DMS79 treated with DMSO at 0.1 percent for 48 hours (cell line): ENCODE measurements at regions not wholly inside any gene's neighbourhood (a gene's known extent, or its start where the extent isn't known, plus 50 kb on each side); places are given as distances from the start of the nearest gene placed in this dataset.
A peak's percentile ranks its signal among the peaks of the same experiment; 100 is the strongest.
"Not testable (repeated sequence)": the region's sequence is repeated elsewhere in the genome, so short reads cannot be mapped to it uniquely, and the experiment has no call there.

Source experiments
- DNase-seq: peaks from one replicate; lab custom pipeline; 2025; lab: John Stamatoyannopoulos, UW

- DNase-seq = no peak
Observed at GRCh38 chr2:239725551-239725890, 299.6 kb downstream of the NDUFA10 start.

DNA sequence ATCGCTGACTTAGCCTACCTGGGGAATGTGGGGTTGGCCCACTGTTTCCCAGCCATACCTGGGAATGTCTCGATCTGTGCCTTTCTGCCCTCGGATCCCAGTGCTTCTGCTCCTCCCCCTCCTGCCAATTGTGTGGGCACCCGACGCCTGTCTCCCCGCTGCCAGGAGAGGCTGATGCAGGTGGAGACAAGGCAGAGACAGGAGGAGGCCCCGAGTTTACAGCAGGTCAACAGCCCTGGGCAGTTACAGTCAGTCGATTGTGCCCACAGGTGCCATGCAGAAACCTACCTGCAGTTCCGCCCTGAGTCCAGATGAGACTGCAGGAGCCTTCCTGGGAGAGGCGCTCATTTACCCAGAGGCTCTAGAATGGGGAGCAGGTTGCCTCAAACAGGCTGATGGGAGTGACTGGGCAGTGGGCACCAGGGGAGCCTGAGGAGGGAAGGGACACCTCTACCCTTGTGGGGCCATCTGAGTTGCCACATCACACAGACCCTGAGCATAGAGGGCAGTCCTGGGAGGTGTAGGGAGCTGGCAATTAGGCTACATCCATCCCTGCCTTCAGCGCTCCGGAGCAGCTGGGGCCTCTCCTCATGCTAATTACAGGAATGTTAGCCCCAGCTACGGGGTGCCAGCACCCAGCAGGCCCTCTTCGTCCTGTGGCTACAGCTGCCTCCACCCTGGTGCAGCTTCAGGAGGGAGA is 300.1 kb downstream of the NDUFA10 start:
- peak; percentile 64 for DNase-seq

DNA sequence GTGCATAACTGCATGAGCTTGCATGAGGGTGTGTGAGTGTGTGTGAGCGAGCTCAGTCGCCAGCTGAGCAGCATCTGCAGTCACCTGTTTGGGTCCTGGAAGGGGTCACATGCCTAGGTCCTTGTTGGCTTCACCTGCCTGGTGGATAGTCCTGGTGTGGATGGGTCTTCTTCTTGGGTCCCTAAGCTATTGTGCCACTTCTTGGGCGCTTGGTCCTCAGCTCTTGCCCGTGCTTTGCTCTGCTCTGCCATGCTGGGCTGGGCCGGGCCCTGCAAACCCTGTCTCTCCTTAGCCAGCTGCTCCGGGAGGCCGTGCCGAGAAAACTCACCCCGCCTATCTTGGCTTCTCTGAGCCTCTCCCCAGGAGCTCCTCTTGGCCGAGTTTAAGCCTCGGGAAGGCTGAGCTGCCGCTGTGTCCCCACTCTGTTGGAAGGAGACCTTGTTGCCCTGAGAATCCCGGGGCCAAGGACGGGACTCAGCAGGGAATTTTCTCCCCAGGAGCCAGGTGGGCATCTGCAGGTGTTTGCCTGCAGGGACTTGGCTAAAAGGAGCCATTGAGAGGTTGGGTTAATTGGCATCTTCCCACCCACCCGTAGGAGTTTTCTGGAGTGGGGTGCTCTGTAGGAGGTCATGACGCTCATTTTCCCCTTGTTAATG is 300.8 kb downstream of the NDUFA10 start:
- peak; percentile 64 for DNase-seq

DNA sequence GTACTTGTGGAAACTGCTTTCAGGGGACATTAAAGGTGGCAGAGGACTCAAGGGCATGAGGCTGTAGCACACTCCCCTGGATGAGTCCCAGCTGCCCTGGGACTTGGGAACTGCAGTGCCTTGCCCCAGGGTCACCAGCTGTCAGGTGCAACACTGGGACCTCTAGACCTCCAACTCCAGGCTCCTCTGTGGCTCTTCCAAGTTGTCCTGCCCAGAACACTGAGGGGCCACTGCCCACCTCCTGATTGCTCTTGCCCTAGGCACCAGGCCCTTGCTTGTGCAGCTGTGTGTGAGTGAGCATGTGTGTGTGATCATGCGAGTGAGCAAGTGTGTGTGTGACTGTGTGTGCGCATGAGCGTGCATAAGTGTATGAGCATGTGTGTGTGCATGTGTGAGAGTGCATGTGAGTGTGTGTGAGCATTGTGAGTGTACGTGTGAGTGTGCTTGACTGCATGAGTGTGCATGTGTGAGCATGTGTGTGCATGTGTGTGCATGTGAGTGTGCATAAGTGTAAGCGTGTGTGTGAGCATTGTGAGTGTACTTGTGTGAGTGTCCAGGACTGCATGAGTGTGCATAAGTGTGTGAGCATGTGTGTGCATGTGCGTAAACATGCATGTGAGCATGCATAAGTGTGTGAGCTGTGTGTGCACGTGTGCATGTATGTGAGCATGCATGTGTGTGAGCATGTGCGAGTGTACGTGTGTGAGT is 301.5 kb downstream of the NDUFA10 start:
- DNase-seq = no peak

GRCh38 chr2:239722760-239723470 is 302.2 kb downstream of the NDUFA10 start:
- DNase-seq = no peak

DNA sequence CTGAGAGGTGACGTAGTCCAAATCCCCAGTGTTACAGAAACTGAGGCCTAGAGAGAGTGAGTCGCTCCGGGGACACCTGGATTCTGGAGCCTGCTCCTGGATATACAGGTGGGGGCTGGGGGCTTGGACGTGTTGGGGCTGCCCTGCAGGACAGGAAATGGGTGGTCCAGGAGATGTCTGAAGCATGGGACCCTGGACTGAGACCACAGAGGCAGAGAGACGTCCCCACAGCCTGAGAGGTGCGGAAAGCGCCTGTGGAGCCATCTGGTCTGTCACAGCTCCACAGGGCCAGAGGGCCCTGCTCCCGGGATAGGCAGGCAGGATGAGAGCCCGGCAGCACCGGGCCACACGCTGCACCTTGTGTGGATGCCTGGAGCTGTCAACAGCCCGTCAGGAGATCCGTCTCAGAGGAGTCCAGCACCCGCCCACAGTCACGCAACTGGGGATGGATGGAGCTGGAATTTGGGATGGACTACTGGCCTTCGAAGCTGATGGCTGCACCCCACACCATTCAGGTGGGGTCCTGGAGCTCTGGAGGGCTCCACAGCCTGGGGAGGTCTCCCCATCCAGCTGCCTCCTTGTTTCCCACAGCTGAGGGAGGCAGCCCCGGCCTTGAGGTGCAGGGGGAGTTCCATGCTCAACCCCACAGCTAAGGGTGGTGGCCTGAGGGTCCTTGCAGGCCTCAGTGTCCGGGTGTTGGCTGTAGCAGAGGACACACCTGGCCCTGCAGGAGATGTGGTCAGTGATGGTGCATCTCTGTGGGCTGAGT is 303.0 kb downstream of the NDUFA10 start:
- no peak for DNase-seq

- no peak for DNase-seq
Observed at GRCh38 chr2:239721531-239721930, 303.6 kb downstream of the NDUFA10 start.

- DNase-seq = no peak
Observed at GRCh38 chr2:239720361-239721360, 304.5 kb downstream of the NDUFA10 start.

GRCh38 chr2:239719791-239720360 is 305.3 kb downstream of the NDUFA10 start:
- no peak for DNase-seq

DNA sequence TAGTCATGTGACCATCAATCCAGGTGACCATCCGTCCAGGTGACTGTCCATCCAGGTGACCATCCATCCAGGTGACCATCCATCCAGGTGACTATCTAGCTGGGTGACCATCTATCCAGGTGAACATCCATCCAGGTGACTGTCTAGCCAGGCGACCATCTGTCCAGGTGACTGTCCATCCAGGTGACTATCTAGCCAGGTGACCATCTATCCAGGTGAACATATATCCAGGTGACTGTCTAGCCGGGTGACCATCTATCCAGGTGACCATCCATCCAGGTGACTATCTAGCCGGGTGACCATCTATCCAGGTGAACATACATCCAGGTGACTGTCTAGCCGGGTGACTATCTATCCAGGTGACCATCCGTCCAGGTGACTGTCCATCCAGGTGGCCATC is 306.2 kb downstream of the NDUFA10 start:
- DNase-seq = not testable (repeated sequence)

GRCh38 chr2:239717706-239718105 is 307.4 kb downstream of the NDUFA10 start:
- DNase-seq = no peak

DNA sequence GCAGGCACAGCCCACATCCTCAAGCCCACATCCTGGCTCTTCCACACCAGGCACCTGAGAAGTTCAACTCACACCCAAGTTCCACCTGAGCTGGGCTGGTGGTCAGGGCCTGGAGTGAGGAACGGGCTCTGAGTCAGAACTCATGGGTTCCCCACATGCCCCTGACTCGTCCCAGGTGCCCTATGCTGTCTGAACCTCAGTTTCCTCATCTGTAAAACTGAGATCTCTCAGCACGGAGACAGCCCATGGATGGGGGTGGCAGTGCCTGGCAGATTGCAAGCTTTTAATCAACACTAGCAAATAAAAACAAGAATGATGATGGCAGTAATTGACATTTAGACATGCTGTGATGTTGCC is 307.8 kb downstream of the NDUFA10 start:
- DNase-seq = no peak

GRCh38 chr2:239716536-239717318 is 308.4 kb downstream of the NDUFA10 start:
- peak; percentile 16 for DNase-seq

- DNase-seq = no peak
Observed at GRCh38 chr2:239716009-239716408, 309.1 kb downstream of the NDUFA10 start.

DNA sequence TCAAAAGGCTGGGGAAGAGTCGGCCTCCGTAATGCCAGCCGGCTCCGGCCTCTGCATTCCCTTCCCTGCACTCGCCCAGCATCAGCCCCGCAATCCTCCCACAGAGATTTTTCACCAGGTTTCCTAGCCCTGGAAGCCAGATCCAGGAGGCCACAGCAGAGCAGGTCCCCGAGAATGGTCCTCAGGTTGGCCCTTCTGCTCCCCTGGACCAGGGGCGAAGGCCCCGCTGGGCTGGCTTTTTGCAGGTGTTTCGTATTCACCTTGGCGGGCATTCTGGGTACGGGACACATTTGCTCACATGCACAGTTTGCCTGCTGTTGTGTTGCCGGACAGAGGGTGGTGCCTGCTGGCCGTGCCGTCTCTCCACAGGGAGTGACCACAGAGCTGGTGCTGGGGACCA is 309.5 kb downstream of the NDUFA10 start:
- DNase-seq = no peak

GRCh38 chr2:239715202-239715601 is 309.9 kb downstream of the NDUFA10 start:
- DNase-seq = no peak

DNA sequence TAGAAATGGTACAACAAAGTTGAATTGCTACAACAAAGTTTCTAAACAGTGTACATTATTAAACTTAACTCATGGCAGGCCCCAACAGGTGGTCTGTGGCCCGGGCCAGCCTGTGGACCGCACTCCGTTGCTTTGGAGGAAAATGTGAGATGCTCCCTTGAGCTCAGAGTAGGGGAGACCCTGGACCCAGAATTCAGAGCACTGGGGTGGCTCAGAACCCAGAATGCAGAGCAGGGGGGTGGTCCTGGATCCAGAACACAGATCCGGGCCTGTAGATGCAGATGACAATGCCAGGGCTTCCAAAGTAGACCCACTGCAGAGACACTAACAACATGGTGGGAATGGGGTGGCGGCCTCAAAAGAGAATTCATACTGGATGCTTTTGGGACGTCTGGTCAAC is 311.0 kb downstream of the NDUFA10 start:
- no peak for DNase-seq

- no peak for DNase-seq
Observed at GRCh38 chr2:239712755-239713154, 311.9 kb upstream of the HDAC4 start.

DNA sequence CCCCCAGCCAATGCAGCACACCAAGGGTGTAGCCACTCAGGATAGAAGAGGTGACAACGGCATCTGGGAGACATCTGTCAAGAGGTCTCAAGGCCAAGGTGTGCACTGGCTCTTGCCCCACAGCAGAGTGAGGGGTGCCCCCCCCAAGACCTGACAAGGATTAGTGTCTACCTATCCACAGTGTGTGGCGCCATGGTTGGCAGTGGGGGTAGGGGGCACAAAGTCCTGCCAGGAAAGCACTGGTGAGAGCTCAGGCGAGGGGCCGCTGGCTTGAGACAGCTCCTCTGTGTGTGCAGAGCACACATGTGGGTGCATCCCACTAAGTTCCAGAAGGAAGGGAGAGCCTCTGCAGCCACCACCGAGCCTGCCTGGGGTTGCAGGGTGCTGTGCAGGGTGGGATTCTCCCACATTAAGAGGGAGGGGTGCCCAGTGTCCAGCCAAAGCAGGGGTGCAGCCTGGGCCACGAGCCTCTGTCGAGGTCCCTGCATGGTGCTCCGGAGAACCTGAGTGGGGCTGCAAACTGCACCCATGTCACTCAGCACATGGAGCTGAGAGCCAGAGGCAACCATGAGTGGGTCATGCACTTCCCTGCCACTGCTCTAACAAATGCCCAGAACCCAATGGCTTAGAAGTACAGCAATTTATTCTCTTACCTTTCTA is 311.2 kb upstream of the HDAC4 start:
- DNase-seq = no peak
